ENCODE measurements at regions not wholly inside any gene's neighbourhood (a gene's known extent, or its start where the extent isn't known, plus 50 kb on each side); places are given as distances from the start of the nearest gene placed in this dataset.
"Not testable (repeated sequence)": the region's sequence is repeated elsewhere in the genome, so short reads cannot be mapped to it uniquely, and the experiment has no call there.

DNA sequence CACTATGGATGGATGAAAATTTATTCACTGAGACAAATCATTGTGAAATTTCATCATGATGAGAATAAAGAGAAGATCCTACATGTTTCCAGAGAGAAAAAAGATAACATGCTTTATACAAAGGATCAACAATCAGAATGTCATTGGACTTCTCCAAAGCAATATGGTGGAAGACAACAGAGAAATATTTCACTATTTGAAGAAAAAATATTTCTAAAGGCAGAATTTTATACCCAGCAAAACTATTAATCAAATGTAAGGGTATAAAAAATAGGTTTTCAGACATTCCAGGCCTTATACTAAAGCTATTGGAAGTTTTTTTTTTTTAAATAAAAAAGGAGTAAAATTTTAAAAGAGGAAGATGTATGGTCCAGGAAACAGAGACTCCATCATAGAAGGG is 100.6 kb upstream of the OLIG2 start:
- Histone ChIP-seq H3K4me1 (ENCODE audit: insufficient read depth) (no peaks in the 10 kb centered on the region), H3K27ac (no peak overlapping the region), H3F3A (ENCODE audit: insufficient read depth) (no peaks in the 10 kb centered on the region), H3K9me3 (ENCODE audit: low read depth) (no peaks in the 10 kb centered on the region), H3K4me3 (no peak overlapping the region), H3K36me3 (ENCODE audit: low read depth) (no peaks in the 10 kb centered on the region), H4K20me1 (ENCODE audit: insufficient read depth) (no peaks in the 10 kb centered on the region), H3K79me2 (ENCODE audit: insufficient read depth) (no peaks in the 10 kb centered on the region), H3K27me3 (replicated peaks; ENCODE audit: insufficient read depth) (peaks cover 9% of the 10 kb centered on the region), H3K9ac (no peak overlapping the region), H2AFZ (no peak overlapping the region), H3K9me2 (ENCODE audit: insufficient read depth) (no peaks in the 10 kb centered on the region), H3K4me2 (ENCODE audit: unreplicated experiment) (no peak overlapping the region)
- TF ChIP-seq EZH2phosphoT487 (IDR thresholded peaks at IDR 0.05; ENCODE audit: insufficient read depth, low read depth) = no peak
- TF ChIP-seq EZH2 (IDR thresholded peaks at IDR 0.05; ENCODE audit: insufficient read depth, poor library complexity, severe bottlenecking) = no peak
- in situ Hi-C loops (cut with MboI) = no loop called here
- no peak for DNase-seq

DNA sequence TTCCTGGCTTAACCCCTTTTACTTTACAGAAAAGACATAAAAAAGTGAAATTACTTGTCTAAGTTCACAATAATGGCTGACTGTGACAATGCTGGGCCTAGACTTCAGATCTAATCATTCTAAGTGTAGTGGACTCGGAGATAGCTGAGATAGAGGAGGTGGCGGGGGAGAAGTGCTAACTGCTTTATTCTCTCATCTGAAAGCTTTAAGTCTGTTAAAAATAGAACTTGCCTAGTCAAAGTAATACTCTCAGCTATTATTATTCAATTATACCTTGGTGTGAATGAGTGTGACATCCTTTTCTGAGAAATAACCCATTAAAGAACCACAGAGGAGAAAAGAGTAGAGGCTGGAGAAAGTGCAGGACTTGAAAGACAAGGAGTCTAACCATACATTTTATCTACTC is 96.1 kb upstream of the OLIG2 start:
- H3K27ac ChIP-seq = no peak overlapping the region
- no peak overlapping the region for H2AFZ ChIP-seq
- H3K9me3 ChIP-seq (ENCODE audit: low read depth) = no peaks in the 10 kb centered on the region
- no peaks in the 10 kb centered on the region for H4K20me1 ChIP-seq (ENCODE audit: insufficient read depth)
- in situ Hi-C loops (cut with MboI) = no loop called here
- H3K4me1 ChIP-seq (ENCODE audit: insufficient read depth) = no peaks in the 10 kb centered on the region
- TF ChIP-seq EZH2 (IDR thresholded peaks at IDR 0.05; ENCODE audit: insufficient read depth, poor library complexity, severe bottlenecking) (no peak), EZH2phosphoT487 (IDR thresholded peaks at IDR 0.05; ENCODE audit: insufficient read depth, low read depth) (no peak)
- no peak overlapping the region for H3K4me2 ChIP-seq (ENCODE audit: unreplicated experiment)
- no peak for DNase-seq
- H3K36me3 ChIP-seq (ENCODE audit: low read depth) = no peaks in the 10 kb centered on the region
- H3F3A ChIP-seq (ENCODE audit: insufficient read depth) = no peaks in the 10 kb centered on the region
- no peak overlapping the region for H3K9ac ChIP-seq
- no peak overlapping the region for H3K4me3 ChIP-seq
- WGBS, 2 experiments (ENCODE audit: low coverage in 1 of 2, low lambda C conversion rate in 2 of 2, missing lambda C conversion rate in 2 of 2) = 46 to 53% methylated on average over 2 of the region's 2 CpGs
- H3K9me2 ChIP-seq (ENCODE audit: insufficient read depth) = no peaks in the 10 kb centered on the region
- peaks cover 5% of the 10 kb centered on the region for H3K27me3 ChIP-seq (replicated peaks; ENCODE audit: insufficient read depth)
- H3K79me2 ChIP-seq (ENCODE audit: insufficient read depth) = no peaks in the 10 kb centered on the region

DNA sequence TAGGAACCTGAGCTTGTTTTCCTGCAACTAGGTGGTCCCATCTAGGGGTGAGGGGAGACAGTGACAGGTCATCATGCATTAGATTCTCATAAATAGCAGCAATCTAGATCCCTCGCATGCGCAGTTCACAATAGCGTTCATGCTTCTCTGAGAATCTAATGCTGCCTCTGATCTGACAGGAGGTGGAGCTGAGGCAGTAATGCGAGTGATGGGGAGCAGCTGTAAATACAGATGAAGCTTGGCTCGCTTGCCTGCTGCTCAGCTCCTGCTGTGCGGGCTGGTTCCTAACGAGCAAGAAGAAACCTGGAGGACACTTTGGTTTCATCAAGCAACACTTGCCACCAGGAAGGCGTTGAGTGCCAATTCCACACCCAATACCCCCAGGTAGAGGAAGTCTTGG is 95.1 kb upstream of the OLIG2 start:
- Histone ChIP-seq H4K20me1 (ENCODE audit: insufficient read depth) (no peaks in the 10 kb centered on the region), H3K27me3 (replicated peaks; ENCODE audit: insufficient read depth) (peaks cover 5% of the 10 kb centered on the region), H3K79me2 (ENCODE audit: insufficient read depth) (no peaks in the 10 kb centered on the region), H3K4me3 (no peak overlapping the region), H3K4me1 (ENCODE audit: insufficient read depth) (no peaks in the 10 kb centered on the region), H2AFZ (no peak overlapping the region), H3K9me3 (ENCODE audit: low read depth) (no peaks in the 10 kb centered on the region), H3K9ac (no peak overlapping the region), H3K9me2 (ENCODE audit: insufficient read depth) (no peaks in the 10 kb centered on the region), H3K36me3 (ENCODE audit: low read depth) (no peaks in the 10 kb centered on the region), H3K4me2 (ENCODE audit: unreplicated experiment) (no peak overlapping the region), H3K27ac (no peak overlapping the region), H3F3A (ENCODE audit: insufficient read depth) (no peaks in the 10 kb centered on the region)
- no peak for DNase-seq
- WGBS, 2 experiments (ENCODE audit: low coverage in 1 of 2, low lambda C conversion rate in 2 of 2, missing lambda C conversion rate in 2 of 2) = 19 to 20% methylated on average over 8 of the region's 8 CpGs
- in situ Hi-C loops (cut with MboI) = no loop called here
- TF ChIP-seq EZH2phosphoT487 (IDR thresholded peaks at IDR 0.05; ENCODE audit: insufficient read depth, low read depth) (no peak), EZH2 (IDR thresholded peaks at IDR 0.05; ENCODE audit: insufficient read depth, poor library complexity, severe bottlenecking) (no peak)

DNA sequence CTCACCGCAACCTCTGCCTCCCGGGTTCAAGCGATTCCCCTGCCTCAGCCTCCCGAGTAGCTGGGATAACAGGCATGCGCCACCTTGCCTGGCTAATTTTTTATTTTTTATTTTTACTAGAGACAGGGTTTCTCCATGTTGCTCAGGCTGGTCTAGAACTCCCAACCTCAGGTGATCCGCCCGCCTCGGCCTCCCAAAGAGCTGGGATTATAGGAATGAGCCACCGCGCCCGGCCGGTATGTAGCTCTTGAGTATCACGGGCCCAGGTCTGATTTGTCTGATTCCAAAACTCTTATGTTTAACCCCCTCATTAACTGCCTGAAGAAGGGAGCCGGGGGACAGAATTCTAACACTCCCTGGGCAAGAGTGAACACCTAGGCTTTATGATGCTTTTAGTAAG is 91.7 kb upstream of the OLIG2 start:
- H3K9ac ChIP-seq; H3K79me2 ChIP-seq (ENCODE audit: insufficient read depth); H4K20me1 ChIP-seq (ENCODE audit: insufficient read depth); H3K27me3 ChIP-seq (replicated peaks; ENCODE audit: insufficient read depth); H3K36me3 ChIP-seq (ENCODE audit: low read depth); H3K4me2 ChIP-seq (ENCODE audit: unreplicated experiment); H3F3A ChIP-seq (ENCODE audit: insufficient read depth); H2AFZ ChIP-seq; DNase-seq; H3K4me1 ChIP-seq (ENCODE audit: insufficient read depth); H3K4me3 ChIP-seq; H3K9me3 ChIP-seq (ENCODE audit: low read depth); H3K9me2 ChIP-seq (ENCODE audit: insufficient read depth); H3K27ac ChIP-seq; in situ Hi-C loops (cut with MboI): not testable (repeated sequence)
- WGBS, 2 experiments (ENCODE audit: low coverage in 1 of 2, low lambda C conversion rate in 2 of 2, missing lambda C conversion rate in 2 of 2) = 69 to 74% methylated on average over 10 to 14 of the region's 14 CpGs

DNA sequence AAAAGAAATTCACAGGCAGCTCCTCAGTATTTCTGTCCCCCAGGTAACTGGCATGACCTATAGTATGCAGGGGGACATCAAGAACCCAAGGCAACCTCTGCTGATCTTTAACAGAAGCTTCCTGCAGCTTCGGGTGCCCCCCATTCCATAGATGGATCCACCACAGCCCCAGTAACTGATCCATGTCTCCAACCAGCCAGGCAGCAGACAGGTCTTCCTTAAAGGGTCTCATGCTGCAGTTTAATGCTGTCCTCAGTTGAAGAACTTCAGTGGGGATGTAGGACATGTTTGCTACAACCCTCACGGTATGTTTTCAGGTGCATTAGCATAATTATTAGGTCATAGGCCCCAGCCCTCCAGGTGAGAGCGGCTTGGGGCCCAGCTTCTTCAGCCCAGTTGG is 90.9 kb upstream of the OLIG2 start:
- no peak for TF ChIP-seq EZH2phosphoT487 (IDR thresholded peaks at IDR 0.05; ENCODE audit: insufficient read depth, low read depth)
- TF ChIP-seq EZH2 (IDR thresholded peaks at IDR 0.05; ENCODE audit: insufficient read depth, poor library complexity, severe bottlenecking) = no peak
- Histone ChIP-seq H3K9ac (no peak overlapping the region), H3K36me3 (ENCODE audit: low read depth) (no peaks in the 10 kb centered on the region), H3K4me1 (ENCODE audit: insufficient read depth) (no peaks in the 10 kb centered on the region), H4K20me1 (ENCODE audit: insufficient read depth) (no peaks in the 10 kb centered on the region), H3K9me2 (ENCODE audit: insufficient read depth) (no peaks in the 10 kb centered on the region), H2AFZ (no peak overlapping the region), H3F3A (ENCODE audit: insufficient read depth) (no peaks in the 10 kb centered on the region), H3K4me3 (no peak overlapping the region), H3K9me3 (ENCODE audit: low read depth) (no peaks in the 10 kb centered on the region), H3K4me2 (ENCODE audit: unreplicated experiment) (no peak overlapping the region), H3K27me3 (replicated peaks; ENCODE audit: insufficient read depth) (peaks cover 3% of the 10 kb centered on the region; the same call in 1 of the 2 replicates), H3K79me2 (ENCODE audit: insufficient read depth) (no peaks in the 10 kb centered on the region), H3K27ac (no peak overlapping the region)
- WGBS, 2 experiments (ENCODE audit: low coverage in 1 of 2, low lambda C conversion rate in 2 of 2, missing lambda C conversion rate in 2 of 2) = 32 to 42% methylated on average over 3 of the region's 3 CpGs
- in situ Hi-C loops (cut with MboI) = no loop called here
- DNase-seq = no peak
